GM19025 (cell line): ENCODE measurements at regions not wholly inside any gene's neighbourhood (a gene's known extent, or its start where the extent isn't known, plus 50 kb on each side); places are given as distances from the start of the nearest gene placed in this dataset.

Experiments used
- ATAC-seq: cut with Tn5 transposase; IDR thresholded peaks from one replicate; pipeline ENCODE4 v1.9.1; 2021; ENCODE audit warnings: mild to moderate bottlenecking, low read depth, moderate library complexity; ENCODE audit not compliant: unreplicated experiment

DNA sequence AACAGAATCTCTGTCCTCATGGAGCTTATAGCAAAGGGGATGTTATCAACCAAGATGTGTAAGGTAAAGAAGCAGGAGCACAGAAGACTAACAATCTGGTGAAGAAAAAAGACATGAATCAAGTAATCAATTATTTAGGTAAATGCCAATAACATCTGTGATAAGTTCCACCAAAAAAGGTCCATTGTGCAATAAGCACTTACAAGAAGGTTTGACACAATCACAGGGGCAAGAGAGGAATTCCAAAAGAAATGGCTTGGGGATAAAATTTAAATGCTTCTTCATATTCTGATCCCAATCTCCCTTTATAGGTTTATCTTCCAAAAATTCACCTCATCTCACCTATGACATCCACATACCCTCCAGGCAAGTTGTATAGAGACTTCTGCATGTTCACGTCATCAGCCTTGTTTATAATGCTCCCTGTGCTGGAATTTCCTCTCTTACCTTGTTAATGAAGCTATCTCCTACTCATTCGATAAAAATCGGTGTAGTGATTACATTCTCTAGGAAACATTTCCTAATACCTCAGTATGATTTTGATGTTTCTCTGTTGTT is 53.6 kb upstream of the DPT start:
- ATAC-seq: no peak

DNA sequence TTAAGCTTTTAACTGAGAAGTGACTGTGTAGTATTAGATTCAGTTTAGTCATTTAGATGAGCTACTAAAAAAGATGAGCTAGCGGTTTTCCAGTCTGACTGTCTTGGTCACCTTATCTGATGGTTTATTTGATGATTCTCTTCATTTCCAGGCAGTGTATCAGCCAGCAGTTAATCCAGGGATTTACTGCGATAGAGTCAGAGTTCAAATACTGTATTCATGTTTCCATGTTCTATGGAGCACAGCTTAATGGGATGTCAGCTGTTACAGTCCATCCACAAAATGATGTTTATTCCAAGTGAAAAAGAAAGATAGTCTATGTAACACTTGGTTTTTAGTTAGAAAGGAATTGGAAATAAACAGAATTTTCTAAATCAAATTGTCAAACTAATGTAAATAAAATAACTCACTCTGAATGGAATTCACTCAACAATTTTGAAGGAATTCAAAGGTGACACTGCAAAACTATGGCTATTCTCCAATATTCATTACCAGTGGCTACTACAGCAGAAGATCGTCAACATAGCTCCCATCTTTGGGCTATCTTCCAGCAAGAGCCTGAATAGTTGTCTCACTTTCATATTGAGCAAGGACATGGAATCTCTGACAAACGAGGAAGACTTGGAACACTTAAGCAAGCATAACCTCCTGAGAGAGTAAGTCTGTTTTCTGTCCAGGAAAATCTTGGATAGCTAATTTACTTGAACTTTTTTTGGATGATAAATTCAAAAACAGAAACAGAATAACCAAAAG is 54.6 kb upstream of the DPT start:
- no peak for ATAC-seq

DNA sequence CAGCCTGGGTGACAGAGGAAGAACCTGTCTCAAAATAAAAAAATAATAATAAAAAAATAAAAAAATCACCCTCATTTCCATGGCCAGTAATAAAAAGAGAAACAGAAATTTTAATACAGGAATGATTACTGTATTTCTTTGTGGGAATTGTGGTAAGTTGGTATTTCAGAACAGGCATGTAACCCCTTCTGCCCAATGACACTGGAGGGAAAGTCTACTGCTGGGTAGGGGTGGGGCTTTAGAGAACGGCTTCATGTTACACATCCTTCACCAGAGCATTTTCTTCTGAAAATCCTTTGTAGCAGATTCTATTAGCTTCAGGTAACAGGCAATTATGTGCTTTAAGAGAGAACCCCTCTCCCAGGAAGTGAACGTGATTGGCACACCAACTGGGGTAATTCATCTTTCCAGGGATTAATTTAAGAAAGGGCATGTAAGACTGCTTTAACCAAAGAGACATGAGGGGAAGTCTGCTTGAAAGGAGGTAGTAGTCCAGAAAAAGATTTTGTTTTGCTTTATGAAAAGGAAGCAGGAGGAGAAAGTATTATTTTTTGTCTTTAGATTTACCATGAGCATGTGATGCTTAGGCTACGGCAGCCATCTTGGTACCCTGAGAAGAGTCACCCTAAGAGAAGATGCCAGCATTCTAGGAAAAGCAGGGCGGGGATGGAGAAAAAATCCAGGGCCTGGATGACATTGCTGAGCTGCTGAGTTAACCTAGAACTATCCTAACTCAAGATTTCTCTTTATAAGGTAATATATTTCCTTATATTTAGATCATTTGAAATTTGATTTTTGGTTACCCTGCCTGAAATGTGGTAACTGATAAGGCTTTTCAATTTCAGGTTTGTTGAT is 57.7 kb upstream of the DPT start:
- no peak for ATAC-seq

DNA sequence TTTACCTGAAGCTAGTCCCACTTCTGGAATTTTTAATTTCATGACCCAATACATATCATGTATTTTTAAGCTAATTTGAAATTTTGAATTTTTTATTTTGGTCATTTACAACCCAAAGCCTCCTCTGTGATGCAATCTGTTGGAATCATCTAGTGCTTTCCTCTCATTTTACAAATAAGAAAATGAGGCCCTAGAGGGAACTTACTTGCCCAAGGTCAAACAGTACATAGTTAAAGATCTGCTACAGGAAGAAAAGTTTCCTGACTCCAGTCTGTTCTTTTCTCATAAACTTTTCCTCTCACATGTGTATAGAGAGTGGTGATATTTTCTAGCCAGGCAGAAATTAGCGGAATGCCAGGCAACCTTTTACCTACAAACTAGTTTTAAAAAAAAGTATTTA is 59.3 kb upstream of the DPT start:
- no peak for ATAC-seq

DNA sequence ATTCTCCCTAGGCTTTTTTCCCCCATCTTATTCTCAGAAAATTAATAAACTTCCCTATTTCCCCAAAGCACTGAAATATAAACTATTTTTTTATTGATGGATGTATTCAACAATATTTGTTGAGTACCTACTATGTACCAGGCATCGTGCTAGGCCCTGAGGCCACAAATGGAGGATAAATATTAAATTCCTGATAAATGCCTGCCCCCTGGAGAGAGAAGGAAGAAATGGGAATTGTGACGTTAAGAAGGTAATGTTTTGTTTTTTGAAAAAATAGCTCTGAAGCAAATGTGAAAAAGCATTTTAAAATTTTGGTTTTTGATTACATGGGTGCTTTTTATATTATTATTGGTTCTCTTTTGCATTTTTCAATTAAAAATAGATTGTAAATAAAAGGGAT is 60.5 kb upstream of the DPT start:
- ATAC-seq: no peak

- no peak for ATAC-seq
Observed at GRCh38 chr1:168792142-168792541, 63.1 kb upstream of the DPT start.

- ATAC-seq: no peak
Observed at GRCh38 chr1:168792592-168793125, 63.7 kb upstream of the DPT start.

DNA sequence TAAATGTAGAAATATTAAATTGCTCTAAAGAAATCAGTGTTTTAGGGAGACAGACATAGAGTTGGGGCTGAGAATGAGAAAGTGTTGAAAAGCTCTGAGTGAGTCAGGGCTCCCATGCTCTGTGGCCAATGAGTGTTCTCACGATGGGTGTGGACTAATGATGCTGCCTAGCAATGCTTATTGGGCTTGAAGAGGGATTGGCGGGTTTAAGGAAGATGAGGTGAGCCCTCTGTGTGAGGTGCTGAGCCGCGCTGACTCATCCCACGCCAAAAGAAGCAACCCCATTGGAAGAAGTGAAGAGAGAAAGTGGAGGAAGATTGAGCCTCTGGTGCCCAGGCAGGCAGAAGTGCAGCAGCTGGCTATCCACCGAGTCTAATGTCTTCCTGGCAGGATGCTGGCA is 65.1 kb upstream of the DPT start:
- ATAC-seq: no peak

- no peak for ATAC-seq
Observed at GRCh38 chr1:168795681-168796080, 66.7 kb upstream of the DPT start.

GRCh38 chr1:168799927-168800605 is 71.1 kb upstream of the DPT start:
- ATAC-seq: no peak

DNA sequence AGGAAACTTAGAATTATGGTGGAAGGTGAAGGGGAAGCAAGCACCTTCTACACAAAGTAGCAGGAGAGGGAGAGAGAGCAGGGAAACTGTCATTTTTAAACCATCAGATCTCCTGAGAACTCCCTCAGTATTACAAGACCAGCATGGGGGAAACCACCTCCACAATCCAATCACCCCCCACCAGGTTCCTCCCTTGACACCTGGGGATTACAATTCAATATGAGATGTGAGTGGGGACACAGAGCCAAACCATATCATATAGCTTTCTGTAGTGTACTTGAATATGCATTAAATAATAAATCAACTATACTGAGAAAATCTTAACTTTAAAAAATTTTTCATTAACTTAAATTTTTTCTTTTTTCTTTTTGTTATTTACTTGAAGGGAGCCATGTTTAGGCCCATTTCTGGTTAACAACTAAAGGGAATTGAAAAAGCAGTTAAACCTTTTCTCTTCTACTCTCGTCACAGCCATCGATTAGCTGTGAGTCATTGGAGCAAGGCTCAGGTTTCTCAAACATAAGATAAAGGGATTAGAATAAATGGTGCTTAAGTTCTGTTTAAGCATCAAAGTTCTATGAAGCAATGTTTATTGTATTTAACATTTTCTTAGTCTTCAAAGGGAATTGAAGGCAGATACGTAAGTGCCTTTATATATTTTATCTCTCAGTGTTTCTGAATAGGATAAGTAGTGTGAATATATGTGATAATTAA is 72.2 kb upstream of the DPT start:
- no peak for ATAC-seq

DNA sequence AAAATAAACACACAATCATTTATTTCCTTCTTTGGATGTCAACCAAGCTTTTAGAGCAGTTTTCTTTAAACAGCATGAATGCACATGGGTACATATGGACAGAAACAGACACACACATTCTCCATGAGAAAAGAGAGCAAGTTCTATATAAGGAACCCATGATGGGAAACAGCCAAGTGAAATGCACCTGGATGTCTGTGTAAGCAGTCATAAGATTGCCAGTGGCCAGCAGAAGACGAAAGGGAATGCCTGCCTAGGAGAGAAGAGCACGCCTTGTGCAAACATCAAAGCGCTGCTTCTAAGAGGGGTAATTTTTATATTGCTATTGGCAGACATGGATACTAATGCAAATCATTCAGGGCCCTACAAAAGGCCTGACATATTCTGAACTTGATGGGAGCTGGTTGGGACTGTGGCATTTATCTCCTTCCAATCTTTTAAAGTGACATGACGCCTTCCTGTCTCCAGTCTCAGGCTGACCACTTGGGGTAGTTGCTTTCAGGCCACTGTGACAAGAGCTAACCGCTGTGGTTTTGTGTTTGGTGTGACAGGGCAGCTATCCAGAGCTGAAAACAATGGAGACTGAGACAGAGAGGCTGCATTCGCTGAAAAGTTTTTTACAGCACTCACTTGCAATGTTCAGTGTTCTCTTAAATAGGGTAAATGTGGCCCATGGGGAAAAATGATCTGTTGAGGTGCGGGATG is 75.0 kb upstream of the DPT start:
- no peak for ATAC-seq

- no peak for ATAC-seq
Observed at GRCh38 chr1:168806952-168807351, 77.9 kb upstream of the DPT start.

DNA sequence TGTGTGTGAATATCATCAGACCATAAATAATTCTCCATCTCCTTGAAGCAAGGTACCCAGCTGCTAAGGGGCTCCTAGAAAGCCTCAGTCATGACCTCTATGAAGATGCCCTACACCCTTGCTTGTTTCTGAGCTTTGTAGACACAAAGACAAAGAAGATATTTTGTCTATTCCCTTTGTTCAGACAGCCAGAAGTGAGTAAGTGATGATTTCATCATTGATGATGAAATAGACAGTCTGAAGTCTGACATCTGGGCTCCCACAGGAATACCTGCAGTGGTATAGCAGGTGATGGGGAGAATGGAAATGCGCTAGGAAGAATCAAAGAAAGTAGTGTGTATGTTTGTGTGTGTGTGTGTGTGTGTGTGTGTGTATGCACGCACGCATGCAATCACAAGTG is 82.2 kb upstream of the DPT start:
- ATAC-seq: no peak

DNA sequence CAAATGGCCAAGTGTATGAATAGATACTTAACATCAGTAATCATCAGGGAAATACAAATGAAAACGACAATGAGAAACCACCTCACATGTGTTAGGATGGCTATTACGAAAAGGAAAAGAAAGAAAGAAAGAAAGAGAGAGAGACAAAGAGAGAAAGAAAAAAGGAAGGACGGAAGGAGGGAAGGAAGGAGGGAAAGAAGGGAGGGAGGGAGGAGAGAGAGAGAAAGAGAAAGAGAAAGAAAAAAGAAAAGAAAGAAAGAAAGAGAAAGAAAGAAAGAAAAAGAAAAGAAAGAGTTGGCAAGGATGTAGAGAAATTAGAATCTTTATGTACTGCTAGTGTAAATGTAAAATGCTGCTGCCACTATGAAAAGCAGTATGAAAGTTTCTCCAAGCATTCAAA is 90.7 kb upstream of the DPT start:
- ATAC-seq: no peak

- no peak for ATAC-seq
Observed at GRCh38 chr1:168821434-168821833, 92.4 kb upstream of the DPT start.

DNA sequence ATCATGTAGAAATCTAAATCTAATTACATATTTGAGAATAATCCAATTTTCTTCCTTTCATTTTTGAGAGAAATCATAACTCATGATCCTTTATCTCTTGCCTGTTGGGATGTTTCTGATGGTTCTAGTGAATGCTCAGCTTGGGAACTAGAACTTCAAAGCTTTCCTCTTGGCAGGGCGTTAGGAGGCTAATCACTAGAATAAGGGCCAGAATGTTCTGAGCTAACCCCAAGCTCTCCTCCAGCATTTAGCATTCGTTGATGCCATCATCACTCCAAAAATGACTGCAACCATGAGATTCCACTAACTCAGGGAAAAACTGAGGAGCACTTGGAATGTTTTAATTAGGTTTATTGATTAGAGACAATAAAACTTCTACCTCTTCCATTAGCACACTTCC is 93.9 kb upstream of the DPT start:
- ATAC-seq: no peak

DNA sequence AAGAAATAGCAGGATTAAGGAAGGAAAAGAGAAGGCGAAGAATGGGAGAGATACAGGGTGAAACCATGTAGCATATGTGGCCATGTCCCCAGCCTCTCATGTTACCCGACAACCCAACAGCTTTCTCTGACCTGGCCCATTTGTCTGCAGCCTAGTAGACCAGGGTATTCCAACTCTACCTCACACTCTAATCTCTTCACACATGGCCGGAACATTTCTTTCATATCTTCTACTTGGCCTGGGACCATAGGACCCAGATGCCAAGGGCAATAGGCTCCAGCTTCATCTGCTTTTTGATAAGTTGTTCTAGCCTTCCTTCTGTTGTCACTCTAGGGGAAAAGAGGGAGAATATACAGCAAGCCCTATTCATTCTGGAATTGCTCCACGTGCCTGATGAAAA is 95.0 kb upstream of the DPT start:
- no peak for ATAC-seq

DNA sequence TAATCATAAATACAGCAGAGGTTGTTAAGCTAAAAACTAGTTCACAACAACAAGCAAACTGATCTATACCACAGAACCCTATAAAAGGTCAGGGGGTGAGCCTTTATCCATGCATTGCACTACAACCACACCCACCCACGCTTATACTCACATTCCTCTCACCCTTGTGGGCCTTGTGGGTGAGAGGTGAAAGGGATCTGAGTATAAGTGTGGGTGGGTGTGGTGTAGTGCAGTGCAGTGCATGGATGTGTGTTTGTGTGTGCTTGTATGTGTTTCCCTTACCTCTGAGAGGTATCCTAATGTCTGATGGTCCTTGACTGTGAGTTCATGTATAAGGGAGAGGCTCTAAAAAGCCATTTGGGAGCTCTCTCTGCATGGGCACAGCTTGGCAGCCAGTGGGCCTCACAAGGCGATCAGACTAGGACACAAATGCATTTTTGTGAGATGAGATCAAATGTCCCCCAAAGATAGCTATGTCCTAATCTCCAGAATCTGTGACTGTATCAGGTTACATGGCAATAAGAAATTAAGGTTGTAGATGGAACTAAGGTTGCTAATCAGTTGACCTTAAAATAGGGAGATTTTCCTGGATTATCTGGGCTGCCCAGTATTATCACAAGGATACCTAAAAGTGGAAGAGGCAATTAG is 95.5 kb upstream of the DPT start:
- no peak for ATAC-seq
